Pulmonary artery endothelial cell (primary cell): ENCODE measurements at regions not wholly inside any gene's neighbourhood (a gene's known extent, or its start where the extent isn't known, plus 50 kb on each side); places are given as distances from the start of the nearest gene placed in this dataset.
"Not testable (repeated sequence)": the region's sequence is repeated elsewhere in the genome, so short reads cannot be mapped to it uniquely, and the experiment has no call there.

ENCODE experiments used
- DNase-seq: peaks from one replicate; pipeline ENCODE4 v3.0.0-alpha.2; 2011; ENCODE audit warnings: low read depth, low spot score

- DNase-seq = no peak
These were observed 106.3 kb upstream of the ANKRD28 start for GRCh38 chr3:15903759-15904720.

GRCh38 chr3:15905041-15905440 is 107.3 kb upstream of the ANKRD28 start:
- DNase-seq = no peak

GRCh38 chr3:15907403-15907802 is 109.6 kb upstream of the ANKRD28 start:
- not testable (repeated sequence) for DNase-seq

- DNase-seq = no peak
These were observed 121.2 kb upstream of the ANKRD28 start for GRCh38 chr3:15918988-15919387.

- DNase-seq = no peak
These were observed 122.2 kb upstream of the ANKRD28 start for GRCh38 chr3:15919971-15920370.

- no peak for DNase-seq
These were observed 126.0 kb upstream of the ANKRD28 start for GRCh38 chr3:15923640-15924405.

GRCh38 chr3:15924914-15925313 is 127.1 kb upstream of the ANKRD28 start:
- no peak for DNase-seq

GRCh38 chr3:15926871-15927270 is 129.1 kb upstream of the ANKRD28 start:
- no peak for DNase-seq

GRCh38 chr3:15927969-15928368 is 130.2 kb upstream of the ANKRD28 start:
- no peak for DNase-seq

- no peak for DNase-seq
These were observed 132.3 kb upstream of the ANKRD28 start for GRCh38 chr3:15929944-15930571.

GRCh38 chr3:15932348-15933300 is 134.8 kb upstream of the ANKRD28 start:
- no peak for DNase-seq

- no peak for DNase-seq
These were observed 135.8 kb upstream of the ANKRD28 start for GRCh38 chr3:15933439-15934139.

GRCh38 chr3:15934389-15935195 is 136.8 kb upstream of the ANKRD28 start:
- DNase-seq = no peak

- no peak for DNase-seq
These were observed 138.5 kb upstream of the ANKRD28 start for GRCh38 chr3:15936312-15936711.

- DNase-seq = no peak
These were observed 142.9 kb upstream of the ANKRD28 start for GRCh38 chr3:15940641-15941040.

GRCh38 chr3:15941457-15941856 is 143.7 kb upstream of the ANKRD28 start:
- not testable (repeated sequence) for DNase-seq

GRCh38 chr3:15941958-15942357 is 144.2 kb upstream of the ANKRD28 start:
- no peak for DNase-seq

- no peak for DNase-seq
These were observed 144.7 kb upstream of the ANKRD28 start for GRCh38 chr3:15942462-15942861.

- DNase-seq = no peak
These were observed 145.2 kb upstream of the ANKRD28 start for GRCh38 chr3:15942936-15943335.
